ENCODE measurements at regions not wholly inside any gene's neighbourhood (a gene's known extent, or its start where the extent isn't known, plus 50 kb on each side); places are given as distances from the start of the nearest gene placed in this dataset.

DNA sequence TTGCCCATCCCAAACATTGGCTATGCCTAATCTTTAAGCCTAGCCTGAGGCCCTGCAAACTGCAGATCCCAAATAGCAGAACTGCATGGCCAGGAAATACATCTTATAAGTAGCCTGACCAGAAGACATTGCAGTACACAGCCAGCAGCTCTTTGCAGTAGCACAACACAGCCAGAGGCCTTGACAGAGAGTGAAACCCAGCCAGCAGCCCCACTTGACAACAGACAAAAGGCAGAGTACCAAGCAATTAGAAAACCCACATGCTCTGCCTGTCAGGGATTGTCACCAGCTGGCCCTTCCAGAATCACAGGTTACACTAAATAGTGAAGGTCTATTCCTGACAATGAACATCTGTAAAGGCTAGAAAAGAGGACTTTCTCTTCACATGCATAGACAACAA, 242.8 kb upstream of the TMEM72 start:
- TF ChIP-seq, protein P1, sequence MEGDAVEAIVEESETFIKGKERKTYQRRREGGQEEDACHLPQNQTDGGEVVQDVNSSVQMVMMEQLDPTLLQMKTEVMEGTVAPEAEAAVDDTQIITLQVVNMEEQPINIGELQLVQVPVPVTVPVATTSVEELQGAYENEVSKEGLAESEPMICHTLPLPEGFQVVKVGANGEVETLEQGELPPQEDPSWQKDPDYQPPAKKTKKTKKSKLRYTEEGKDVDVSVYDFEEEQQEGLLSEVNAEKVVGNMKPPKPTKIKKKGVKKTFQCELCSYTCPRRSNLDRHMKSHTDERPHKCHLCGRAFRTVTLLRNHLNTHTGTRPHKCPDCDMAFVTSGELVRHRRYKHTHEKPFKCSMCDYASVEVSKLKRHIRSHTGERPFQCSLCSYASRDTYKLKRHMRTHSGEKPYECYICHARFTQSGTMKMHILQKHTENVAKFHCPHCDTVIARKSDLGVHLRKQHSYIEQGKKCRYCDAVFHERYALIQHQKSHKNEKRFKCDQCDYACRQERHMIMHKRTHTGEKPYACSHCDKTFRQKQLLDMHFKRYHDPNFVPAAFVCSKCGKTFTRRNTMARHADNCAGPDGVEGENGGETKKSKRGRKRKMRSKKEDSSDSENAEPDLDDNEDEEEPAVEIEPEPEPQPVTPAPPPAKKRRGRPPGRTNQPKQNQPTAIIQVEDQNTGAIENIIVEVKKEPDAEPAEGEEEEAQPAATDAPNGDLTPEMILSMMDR (IDR thresholded peaks at IDR 0.05), result no peak
- TF ChIP-seq EZH2 (IDR thresholded peaks at IDR 0.05; ENCODE audit: borderline replicate concordance, insufficient read depth, low read depth, low read length, poor library complexity, severe bottlenecking), result no peak

All from B cell (primary cell).